ENCODE measurements at regions not wholly inside any gene's neighbourhood (a gene's known extent, or its start where the extent isn't known, plus 50 kb on each side); places are given as distances from the start of the nearest gene placed in this dataset.

GRCh38 chr15:29885183-29885582, 62.9 kb upstream of the TJP1 start:
- 60% methylated on average over 3 of the region's 3 CpGs for WGBS (ENCODE audit: low lambda C conversion rate)
- Histone ChIP-seq H2AFZ (ENCODE audit: low read depth) (no peak overlapping the region), H3K36me3 (replicated peaks in 1 of 2; ENCODE audit: control insufficient read depth in 1 of 2, insufficient read depth in 2 of 2, low read length in 1 of 2) (no peaks in the 10 kb centered on the region), H3F3A (replicated peaks; ENCODE audit: insufficient read depth) (no peaks in the 10 kb centered on the region), H3K27ac (ENCODE audit: low read depth in 2 of 2, low read length in 1 of 2) (no peak overlapping the region), H3K27me3 (ENCODE audit: insufficient read depth) (peaks cover 10% of the 10 kb centered on the region; the same call in 1 of the 2 replicates), H3K79me2 (ENCODE audit: insufficient read depth) (no peaks in the 10 kb centered on the region), H3K4me3 (ENCODE audit: low read depth in 2 of 2, low read length in 1 of 2) (no peak overlapping the region), H3K9me3 (no peaks in the 10 kb centered on the region), H3K9ac (no peak overlapping the region), H3K9me2 (no peaks in the 10 kb centered on the region), H4K20me1 (ENCODE audit: insufficient read depth) (no peaks in the 10 kb centered on the region), H3K4me1 (ENCODE audit: control insufficient read depth in 1 of 2, insufficient read depth in 2 of 2, low read depth in 1 of 2, low read length in 1 of 2) (peaks cover 0 to 12% of the 10 kb centered on the region in 2 experiments; a peak in 2 of 4 replicates), H3K4me2 (no peak overlapping the region)
- DNase-seq: peak; percentile 33
- TF ChIP-seq REST (IDR thresholded peaks at IDR 0.05; ENCODE audit: low read depth, low read length) (no peak), USF1 (IDR thresholded peaks at IDR 0.05; ENCODE audit: borderline replicate concordance, low read depth) (no peak), MAX (IDR thresholded peaks at IDR 0.05; ENCODE audit: low read depth) (no peak), GABPA (IDR thresholded peaks at IDR 0.05; ENCODE audit: low read depth) (no peak), IRF3 (IDR thresholded peaks at IDR 0.05; ENCODE audit: low read depth, low read length) (no peak), EZH2phosphoT487 (IDR thresholded peaks at IDR 0.05; ENCODE audit: borderline replicate concordance, low read depth) (no peak), USF2 (IDR thresholded peaks at IDR 0.05; ENCODE audit: borderline replicate concordance, low read depth, low read length) (no peak), ZBTB33 (IDR thresholded peaks at IDR 0.05; ENCODE audit: borderline replicate concordance, low read depth) (no peak), GATA2 (CRISPR knock-in tag; IDR thresholded peaks at IDR 0.05) (no peak), PBX3 (IDR thresholded peaks at IDR 0.05) (no peak), RXRA (IDR thresholded peaks at IDR 0.05; ENCODE audit: borderline replicate concordance, low read depth) (no peak), TAF1 (IDR thresholded peaks at IDR 0.05; ENCODE audit: borderline replicate concordance, low read depth, low read length) (no peak)
- ChIA-PET POLR2A (no interaction called here), CTCF (interaction anchor here (0.9 to 1.8 kb wide), 4 partner anchors 13 to 41 kb away, joined by 3 to 5 read pairs (median 3); no protein-coding TSS in a partner anchor)
